ENCODE measurements at regions not wholly inside any gene's neighbourhood (a gene's known extent, or its start where the extent isn't known, plus 50 kb on each side); places are given as distances from the start of the nearest gene placed in this dataset.
"Not testable (repeated sequence)": the region's sequence is repeated elsewhere in the genome, so short reads cannot be mapped to it uniquely, and the experiment has no call there.

GRCh38 chr13:103523858-103524257 lies 457.6 kb upstream of the SLC10A2 start:
- DNase-seq (ENCODE audit: low spot score) = no peak

- no peak for DNase-seq (ENCODE audit: low spot score)
These were observed 455.3 kb upstream of the SLC10A2 start for GRCh38 chr13:103521532-103521931.

GRCh38 chr13:103517768-103518102 lies 451.5 kb upstream of the SLC10A2 start:
- DNase-seq (ENCODE audit: low spot score) = no peak

GRCh38 chr13:103517066-103517767 lies 451.0 kb upstream of the SLC10A2 start:
- peak; percentile 65 for DNase-seq (ENCODE audit: low spot score)

- no peak for DNase-seq (ENCODE audit: low spot score)
These were observed 450.0 kb upstream of the SLC10A2 start for GRCh38 chr13:103516015-103516795.

GRCh38 chr13:103515410-103515809 lies 449.2 kb upstream of the SLC10A2 start:
- no peak for DNase-seq (ENCODE audit: low spot score)

- peak; percentile 23 for DNase-seq (ENCODE audit: low spot score)
These were observed 448.4 kb upstream of the SLC10A2 start for GRCh38 chr13:103514619-103515018.

GRCh38 chr13:103514188-103514587 lies 448.0 kb upstream of the SLC10A2 start:
- no peak for DNase-seq (ENCODE audit: low spot score)

- DNase-seq (ENCODE audit: low spot score) = no peak
These were observed 443.9 kb upstream of the SLC10A2 start for GRCh38 chr13:103510007-103510535.

- no peak for DNase-seq (ENCODE audit: low spot score)
These were observed 431.2 kb upstream of the SLC10A2 start for GRCh38 chr13:103497404-103497803.

GRCh38 chr13:103487841-103488240 lies 421.6 kb upstream of the SLC10A2 start:
- no peak for DNase-seq (ENCODE audit: low spot score)

- no peak for DNase-seq (ENCODE audit: low spot score)
These were observed 406.9 kb upstream of the SLC10A2 start for GRCh38 chr13:103473081-103473480.

GRCh38 chr13:103471896-103472295 lies 405.7 kb upstream of the SLC10A2 start:
- DNase-seq (ENCODE audit: low spot score) = peak; percentile 88

GRCh38 chr13:103469771-103470170 lies 403.6 kb upstream of the SLC10A2 start:
- no peak for DNase-seq (ENCODE audit: low spot score)

- DNase-seq (ENCODE audit: low spot score) = no peak
These were observed 400.5 kb upstream of the SLC10A2 start for GRCh38 chr13:103466761-103467160.

GRCh38 chr13:103460246-103460645 lies 394.0 kb upstream of the SLC10A2 start:
- not testable (repeated sequence) for DNase-seq (ENCODE audit: low spot score)

- not testable (repeated sequence) for DNase-seq (ENCODE audit: low spot score)
These were observed 390.8 kb upstream of the SLC10A2 start for GRCh38 chr13:103457050-103457449.

- DNase-seq (ENCODE audit: low spot score) = no peak
These were observed 385.4 kb upstream of the SLC10A2 start for GRCh38 chr13:103451656-103452055.

GRCh38 chr13:103443604-103444003 lies 377.4 kb upstream of the SLC10A2 start:
- DNase-seq (ENCODE audit: low spot score) = no peak

GRCh38 chr13:103437651-103438050 lies 371.4 kb upstream of the SLC10A2 start:
- no peak for DNase-seq (ENCODE audit: low spot score)

GRCh38 chr13:103436057-103436654 lies 369.9 kb upstream of the SLC10A2 start:
- DNase-seq (ENCODE audit: low spot score) = no peak

- no peak for DNase-seq (ENCODE audit: low spot score)
These were observed 365.6 kb upstream of the SLC10A2 start for GRCh38 chr13:103431856-103432255.

GRCh38 chr13:103430368-103430767 lies 364.2 kb upstream of the SLC10A2 start:
- no peak for DNase-seq (ENCODE audit: low spot score)

All from kidney tubule cell (primary cell).